Cardiac septum (tissue), 1 donor: ENCODE measurements at regions not wholly inside any gene's neighbourhood (a gene's known extent, or its start where the extent isn't known, plus 50 kb on each side); places are given as distances from the start of the nearest gene placed in this dataset.

Experiments
- DNase-seq: peaks from one replicate; pipeline ENCODE4 v3.0.0-alpha.2; 2020; ENCODE audit warnings: low spot score
- intact Hi-C: fragments of 100-400 bp; cut with DNase I; formaldehyde crosslinking; loops from one replicate; pipeline ENCODE4 v1.14.0; 2022
- donor health status: DM: no; HTN: no; CAD: no.

DNA sequence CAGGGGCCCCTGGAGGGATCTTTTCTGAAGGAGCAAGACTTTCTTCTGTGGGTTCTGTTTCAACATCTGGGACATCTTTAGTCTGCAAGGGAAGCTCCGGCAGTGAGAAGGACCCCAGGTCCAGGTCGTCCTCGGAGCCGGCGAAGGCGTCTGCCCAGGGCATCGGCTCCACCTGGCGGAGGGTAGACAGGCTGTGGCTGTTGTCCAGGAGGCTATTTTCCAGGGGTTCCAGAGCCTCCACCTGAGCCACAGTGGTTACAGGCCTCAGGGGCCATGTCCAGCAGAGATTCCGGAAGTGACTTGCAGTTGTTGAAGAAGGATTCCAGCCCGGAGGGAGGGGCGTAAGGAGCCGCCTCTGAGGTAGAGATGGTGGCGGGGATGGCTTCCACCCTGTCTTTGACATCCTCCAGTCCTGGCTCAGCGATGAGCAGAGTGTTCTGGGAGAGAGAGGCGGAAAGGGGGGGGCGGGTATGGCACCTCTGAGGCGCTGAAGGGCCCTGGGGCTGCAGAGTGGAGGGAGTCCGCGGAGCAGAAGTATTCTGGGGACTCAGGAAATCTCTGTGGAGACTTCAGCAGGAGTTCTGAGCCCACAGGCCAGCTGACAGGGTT is 891.3 kb upstream of the LRRTM1 start:
- intact Hi-C loops: no loop called here
- DNase-seq: no peak

DNA sequence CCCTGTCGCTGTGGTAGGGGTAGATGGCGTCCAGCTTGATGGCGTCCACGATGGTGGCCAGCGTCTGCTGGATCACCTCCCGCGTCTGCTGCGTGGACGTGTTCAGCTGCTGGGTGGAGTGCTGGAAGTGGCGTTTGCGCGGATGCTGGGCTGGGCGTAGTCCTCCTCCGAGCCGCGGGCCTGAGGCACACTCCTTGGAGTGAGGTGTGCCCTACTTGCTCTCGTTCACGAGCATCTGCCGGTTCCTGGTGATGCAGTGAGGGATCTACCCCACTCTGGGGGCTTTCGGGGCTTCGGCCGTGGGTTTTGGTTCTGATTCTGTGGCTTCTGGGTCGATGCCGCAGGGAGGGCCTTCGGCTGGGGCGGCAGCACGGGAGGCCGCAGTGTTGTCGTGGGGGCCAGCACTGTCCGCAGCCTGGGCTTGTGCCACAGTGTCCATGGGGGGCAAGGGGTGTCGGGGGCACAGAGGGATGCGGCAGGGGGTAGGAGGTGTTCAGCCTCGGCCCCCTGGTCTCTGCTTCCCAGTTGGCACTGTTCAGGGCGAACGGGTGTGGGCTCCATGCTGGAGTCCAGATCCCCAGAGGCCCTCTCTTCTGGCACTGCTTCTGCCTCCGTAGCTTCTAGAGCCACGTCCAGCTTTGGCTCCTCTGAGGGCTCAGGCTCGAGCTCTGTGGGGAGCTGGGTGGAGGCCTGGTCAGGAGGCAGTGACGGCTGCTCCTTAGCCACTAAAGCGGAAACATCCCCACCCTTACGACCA is 890.6 kb upstream of the LRRTM1 start:
- no peak for DNase-seq

DNA sequence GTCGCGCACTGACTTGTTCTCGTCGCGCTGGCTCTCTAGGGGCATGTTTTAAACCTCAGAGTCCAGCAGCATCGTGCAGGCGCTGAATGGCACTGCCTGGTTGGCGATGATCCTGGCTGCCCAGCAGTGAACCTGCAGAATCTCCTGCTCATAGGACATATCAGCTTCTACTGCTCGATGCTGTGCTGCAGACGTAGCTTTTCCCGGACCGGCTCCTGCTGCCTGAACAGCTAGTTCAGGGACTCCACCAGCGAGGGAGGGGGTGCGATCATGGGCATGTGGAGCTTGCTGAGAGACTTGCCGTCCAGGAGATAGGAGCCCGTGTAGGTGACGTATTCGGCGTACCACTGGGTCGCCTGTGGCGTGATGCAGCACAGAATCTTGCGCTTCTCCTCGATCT is 890.0 kb upstream of the LRRTM1 start:
- intact Hi-C loops: no loop called here
- DNase-seq: no peak

More for the DNA sequence above, 890.6 kb upstream of the LRRTM1 start:
- intact Hi-C loops: no loop called here

DNA sequence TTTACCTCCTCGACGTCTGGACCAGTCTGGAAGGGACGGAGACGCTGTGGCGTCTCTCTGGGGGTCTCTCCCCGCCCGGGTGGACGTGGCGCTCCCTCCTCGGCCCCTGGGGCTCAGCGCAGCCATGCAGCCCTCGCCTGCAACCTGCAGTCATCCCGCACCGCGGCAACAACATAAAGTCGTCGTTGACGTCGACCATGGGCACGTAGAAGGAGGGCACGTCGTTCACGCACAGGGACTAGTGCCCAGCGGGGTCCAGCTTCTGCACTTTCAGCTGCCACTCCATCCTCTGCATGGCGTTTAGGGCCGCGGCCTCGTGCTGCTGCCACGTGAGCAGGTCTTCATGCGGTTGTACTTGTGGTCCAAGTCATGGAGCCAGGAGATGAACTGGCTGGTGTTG is 889.6 kb upstream of the LRRTM1 start:
- intact Hi-C loops: no loop called here
- DNase-seq: no peak

DNA sequence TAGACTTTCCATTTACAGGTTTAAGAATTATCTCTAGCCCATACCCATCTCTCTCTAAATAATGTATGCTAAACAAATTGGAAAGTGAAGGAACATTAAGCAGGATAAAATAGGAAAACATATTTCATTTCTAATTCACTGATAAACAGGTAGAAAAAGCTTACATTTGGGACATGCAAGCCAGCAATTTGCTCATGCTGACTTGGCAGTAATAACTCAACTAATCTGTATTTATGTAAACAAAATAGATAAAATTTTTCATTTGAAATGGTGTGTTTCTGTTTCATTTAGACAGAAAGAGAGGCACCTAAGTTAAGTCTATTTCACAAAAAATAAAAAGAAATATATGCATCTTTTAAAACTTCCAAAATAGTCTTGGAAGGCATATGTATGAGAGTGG is 877.3 kb upstream of the LRRTM1 start:
- intact Hi-C loops: no loop called here
- no peak for DNase-seq

DNA sequence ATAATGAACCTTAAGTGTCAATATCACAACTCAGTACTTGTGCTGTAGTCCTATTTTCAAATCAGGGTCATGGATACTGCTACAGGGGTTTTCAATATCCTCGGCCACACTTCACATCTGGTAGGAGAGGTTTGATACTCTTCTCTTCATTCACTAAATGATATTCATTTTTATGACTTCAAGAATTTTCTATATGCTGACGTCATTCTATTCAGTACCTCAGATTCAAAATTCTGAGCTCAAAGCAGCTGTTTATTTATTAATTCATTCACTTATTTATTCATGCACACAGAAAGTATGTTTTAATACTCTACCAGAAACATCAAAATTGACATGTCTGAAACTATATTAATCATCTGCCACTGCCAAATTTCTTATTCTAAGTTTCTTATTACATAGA is 866.9 kb upstream of the LRRTM1 start:
- DNase-seq: no peak
- intact Hi-C loops: no loop called here

DNA sequence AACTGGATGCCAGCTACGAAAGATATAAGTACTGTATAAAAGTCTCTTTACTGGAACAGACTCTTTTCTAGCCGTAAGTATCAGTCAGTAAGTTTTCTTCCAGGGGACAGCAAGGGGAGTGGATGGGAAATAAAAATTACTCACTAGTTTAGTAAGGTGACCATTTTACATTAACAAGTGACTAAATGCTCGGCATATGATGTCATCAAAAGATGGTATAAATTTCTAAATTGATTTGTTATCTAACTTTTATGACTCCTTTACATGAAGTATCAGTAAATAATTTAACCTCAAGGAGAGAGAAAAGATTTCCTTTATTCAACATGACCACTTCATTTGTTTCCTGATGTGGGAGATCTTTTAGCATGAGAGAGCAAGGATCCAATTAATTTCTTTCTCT is 859.0 kb upstream of the LRRTM1 start:
- intact Hi-C loops: no loop called here

DNA sequence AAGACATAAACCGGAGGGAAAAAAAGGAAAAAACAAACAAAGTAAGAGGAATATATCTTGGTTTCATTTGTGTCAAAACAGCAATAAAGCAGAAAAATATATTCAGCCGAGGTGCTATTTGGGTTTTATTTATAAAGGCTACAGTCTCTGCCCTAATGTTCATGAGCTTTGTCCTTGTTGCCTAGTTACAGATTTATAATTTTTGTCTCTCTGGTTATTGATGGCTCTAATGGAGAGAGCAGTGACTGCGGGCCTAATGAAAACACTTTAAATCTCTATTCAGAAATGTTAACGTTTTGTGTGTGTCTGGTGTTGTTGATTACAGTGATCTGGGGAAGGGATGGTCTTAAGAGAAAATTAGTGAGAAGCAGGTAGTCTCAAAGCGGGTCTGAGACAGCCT is 854.0 kb upstream of the LRRTM1 start:
- intact Hi-C loops: no loop called here
- DNase-seq: no peak

More for the DNA sequence above, 859.0 kb upstream of the LRRTM1 start:
- no peak for DNase-seq

DNA sequence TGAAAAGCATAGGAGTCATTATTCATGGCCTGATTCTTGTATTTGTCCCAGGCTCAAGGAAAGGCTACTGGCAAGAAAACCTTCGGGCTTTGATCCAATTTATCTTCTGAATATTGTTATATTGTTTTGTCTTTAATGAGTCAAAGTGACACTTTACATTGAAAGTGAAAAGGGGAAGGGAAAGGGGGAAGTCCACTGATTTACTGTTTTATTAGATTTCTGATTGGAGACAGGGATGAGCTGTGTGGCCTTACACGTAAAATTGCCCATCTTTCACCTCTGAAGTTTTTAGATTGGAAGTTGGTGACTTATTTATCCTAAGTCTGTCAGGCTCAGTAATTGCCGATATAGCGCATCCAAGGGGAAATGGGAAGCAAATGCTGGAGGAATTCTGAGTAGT is 843.8 kb upstream of the LRRTM1 start:
- no peak for DNase-seq
- intact Hi-C loops: no loop called here

DNA sequence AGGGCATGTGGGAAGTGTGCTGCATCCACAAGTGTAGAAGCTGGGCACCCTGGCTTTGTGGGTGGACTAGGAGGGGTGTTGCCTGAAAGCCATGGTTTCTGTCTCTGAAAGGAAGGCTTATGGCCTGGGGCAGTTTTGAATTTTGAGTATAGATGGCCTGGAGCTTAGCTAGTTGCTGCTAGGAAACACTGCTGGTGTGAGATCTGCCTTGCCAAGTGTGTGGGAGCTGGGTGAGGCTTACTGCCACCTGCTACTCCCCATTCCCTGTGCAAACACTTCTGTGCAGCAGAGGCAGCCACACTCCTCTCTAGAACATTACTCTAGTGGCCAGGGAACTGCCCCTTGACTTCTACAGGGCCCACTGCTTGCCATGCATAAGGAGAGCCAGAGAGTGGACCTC is 831.7 kb upstream of the LRRTM1 start:
- intact Hi-C loops: no loop called here
- DNase-seq: no peak

DNA sequence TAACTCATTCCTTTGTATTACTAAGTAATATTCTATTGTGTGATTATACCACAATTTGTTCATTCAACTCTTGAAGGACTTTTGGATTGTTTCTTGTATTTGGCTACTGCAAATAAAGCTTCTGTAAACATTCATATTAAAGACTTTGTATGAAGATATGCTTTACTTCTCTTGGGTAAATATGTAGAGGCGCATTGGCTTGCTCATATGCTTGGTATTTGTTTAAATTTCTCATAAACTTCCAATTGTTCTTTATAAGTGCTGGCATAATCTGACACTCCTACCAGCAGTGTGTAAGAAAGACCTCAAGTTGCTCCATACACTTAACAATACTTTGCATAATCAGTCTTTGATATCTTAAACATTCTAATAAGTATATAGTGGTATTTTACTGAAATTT is 792.8 kb upstream of the LRRTM1 start:
- DNase-seq: no peak
- intact Hi-C loops: no loop called here

DNA sequence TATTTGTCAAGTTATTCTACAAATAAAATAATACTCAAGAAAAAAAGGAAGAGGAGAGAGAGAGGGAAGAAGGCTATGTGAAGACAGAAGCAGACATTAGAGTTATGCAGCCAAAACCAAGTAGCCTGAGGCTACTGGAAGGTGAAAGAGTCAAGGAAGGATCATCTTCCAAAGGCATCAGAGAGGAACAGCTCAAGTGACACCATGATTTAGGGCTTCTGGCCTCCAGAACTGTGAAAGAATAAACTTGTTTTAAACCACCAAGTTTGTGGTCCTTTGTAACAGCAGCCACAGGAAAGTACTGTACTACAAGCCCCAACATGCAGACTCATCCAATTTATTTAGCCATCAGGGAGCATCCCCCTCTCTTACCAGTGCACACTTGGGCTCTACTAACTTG is 788.5 kb upstream of the LRRTM1 start:
- intact Hi-C loops: no loop called here
- no peak for DNase-seq

DNA sequence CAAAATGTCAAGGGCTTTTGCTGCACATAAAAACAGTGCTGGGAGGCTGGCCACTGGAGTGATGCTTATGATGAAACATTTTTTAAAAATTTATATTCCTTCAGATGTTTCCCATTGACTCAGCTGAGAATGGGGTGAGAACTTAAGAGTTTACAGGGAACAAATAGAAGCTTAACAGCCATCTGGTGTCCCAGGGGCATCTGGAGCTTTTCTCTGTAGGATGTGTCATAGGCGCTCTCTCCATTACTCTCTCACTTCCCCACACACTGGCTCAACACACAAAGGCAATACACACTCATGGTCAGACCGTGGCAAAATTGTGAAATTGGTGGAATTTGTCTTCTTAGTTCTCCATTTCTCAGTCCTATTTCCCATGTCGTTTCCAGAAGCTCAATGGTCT is 783.1 kb upstream of the LRRTM1 start:
- no peak for DNase-seq
- intact Hi-C loops: no loop called here

DNA sequence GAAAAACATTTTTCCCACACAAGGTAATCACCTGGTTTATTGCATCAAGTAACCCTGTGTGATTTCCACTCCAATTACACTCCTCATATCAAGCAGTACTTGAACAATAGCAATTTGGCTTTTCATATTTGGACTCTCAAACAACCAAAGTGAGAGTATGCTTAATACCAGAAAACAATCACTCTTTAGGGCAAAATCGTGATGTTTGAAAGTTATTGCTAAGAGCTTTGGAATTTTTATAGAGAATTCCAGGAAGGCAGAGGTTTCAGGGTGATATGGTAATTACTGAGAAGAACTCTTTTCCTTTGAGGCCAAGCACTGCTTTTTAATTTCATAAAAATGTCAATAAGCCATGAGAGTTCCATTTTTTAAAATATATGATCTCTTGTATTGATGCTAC is 779.5 kb upstream of the LRRTM1 start:
- intact Hi-C loops: no loop called here

DNA sequence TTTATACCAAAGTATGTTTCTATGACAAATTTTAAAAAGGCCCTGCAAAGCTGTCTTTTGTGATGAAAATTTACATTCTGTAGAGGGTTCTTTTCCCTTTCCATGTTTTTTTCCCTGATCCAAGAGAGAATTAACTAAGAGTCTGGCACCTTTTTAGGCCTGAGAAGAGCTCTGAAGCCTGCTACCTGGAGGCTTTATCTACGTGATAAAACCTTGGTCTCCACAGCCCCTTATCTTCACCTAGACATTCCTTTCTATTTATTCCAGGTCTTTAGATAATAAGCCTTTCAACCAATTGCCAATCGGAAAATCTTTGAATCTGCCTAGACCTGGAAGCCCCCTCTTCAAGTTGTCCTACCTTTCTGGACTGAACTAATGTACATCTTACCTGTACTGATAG is 774.1 kb upstream of the LRRTM1 start:
- intact Hi-C loops: no loop called here
- no peak for DNase-seq

More for the DNA sequence above, 779.5 kb upstream of the LRRTM1 start:
- no peak for DNase-seq

DNA sequence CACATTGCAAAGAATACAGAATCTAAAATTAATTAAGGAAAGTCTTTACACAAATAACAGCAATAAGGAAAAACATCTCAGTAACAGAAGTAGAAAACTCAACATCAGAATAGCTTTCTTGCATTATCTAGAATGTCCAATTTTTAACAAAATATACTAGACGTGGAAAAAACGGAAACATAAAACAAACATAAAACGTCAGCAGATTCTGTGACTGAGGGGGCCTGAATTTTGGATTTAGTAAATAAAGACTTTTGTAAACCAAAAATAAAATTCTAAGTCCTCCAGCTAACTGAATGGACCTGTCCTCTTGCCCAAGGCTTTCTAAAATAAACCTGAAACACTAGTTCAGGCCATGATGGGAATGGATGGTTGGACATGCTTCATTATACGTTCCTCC is 773.5 kb upstream of the LRRTM1 start:
- intact Hi-C loops: no loop called here
- no peak for DNase-seq

DNA sequence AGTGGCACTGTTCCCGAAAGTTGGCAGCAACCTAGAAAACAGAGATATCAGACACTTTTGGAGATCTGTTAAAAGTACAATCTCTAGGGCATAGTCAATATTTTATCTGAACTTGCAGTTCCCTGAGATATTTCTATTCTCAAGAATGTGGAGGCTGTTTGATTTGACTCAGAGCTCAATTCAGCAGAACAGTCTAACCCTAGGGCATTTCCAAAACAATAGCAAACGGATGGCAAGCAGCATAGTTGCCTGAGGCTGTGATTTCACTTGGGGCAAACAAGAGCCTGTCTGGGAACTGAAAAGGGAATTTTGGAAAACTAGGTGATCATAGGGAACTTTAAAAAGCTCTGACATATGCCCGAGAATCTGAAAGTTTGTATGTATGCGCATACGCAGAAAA is 772.8 kb upstream of the LRRTM1 start:
- DNase-seq: no peak
- intact Hi-C loops: no loop called here

DNA sequence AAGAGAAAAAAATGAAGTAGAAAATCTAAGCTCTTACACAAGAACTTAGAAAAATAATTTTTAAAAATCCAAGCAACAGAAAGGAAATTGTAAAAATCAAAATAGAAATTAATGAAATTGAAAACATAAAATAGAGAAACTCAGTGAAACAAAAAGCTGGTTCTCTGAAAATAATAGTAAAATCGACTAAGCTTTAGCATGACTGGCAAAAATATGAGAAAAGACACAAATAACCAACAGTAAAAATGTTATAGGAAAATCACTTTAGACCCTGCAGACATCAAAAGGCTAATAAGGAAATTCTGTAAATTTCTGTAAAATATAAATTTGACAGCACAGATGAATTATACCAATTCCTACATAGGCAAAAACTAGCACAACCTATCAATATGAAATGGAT is 768.9 kb upstream of the LRRTM1 start:
- no peak for DNase-seq
- intact Hi-C loops: no loop called here

DNA sequence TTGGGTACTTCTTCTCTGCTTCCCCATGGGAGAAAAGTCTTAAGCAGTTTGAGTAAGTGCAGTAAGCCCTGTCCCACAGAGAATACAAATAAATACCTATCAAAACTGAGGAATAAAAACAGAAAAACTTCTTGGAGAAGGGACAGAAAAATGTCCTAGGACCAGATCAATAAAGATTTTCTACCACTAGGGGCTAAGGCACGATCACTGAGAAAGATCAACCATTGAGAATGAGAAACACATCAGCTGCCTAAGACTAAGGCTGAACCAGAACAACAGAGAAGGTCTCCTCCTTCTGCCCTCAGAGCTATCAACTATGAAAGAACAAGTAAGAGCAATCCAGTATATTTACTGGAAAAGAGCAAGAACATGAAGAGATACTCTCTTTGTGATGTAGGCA is 763.6 kb upstream of the LRRTM1 start:
- DNase-seq: no peak
- intact Hi-C loops: no loop called here

DNA sequence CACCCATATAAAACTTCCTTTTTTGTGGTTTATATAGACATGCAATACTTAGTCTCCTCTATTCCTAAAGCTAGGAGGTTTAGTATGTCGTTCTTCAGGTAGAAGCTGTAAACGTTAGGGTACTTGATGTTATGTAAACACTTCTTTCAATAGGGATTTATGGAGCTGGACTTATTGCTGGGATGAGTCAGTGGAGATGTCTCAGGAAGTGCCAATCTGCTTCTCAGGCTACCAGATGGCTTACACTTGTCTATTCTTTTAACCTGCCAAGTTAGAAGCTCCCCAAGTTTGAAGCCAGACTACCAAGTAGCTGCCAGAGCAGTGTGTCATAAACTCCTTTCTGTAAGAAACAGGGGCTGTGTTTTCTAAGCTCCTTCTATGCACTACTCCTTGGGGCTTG is 756.5 kb upstream of the LRRTM1 start:
- intact Hi-C loops: no loop called here
- DNase-seq: no peak

DNA sequence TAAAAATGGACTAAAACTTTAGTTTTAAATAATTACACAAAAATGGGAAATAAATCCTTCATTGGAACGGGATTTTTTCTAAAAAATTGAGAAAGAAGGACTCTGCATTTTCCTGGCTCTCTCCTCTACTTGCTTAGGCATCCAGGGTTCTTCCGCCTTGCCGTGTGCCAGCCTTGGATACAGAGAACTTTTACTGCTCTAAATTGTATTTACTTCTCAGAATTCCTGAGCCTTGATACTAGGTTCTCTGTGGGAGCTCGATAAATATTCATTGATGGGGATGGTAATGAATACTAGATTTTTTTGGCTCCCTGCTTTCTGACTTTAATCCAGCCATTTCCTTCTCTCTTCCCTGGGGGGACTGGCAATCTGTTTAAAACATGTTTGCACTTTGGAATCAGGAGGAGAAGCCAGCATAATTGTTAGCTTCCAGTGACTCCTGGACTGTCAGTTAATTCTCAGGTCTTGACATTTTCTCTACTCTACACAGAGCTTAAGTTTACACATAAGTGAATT is 746.1 kb upstream of the LRRTM1 start:
- intact Hi-C loops: no loop called here

DNA sequence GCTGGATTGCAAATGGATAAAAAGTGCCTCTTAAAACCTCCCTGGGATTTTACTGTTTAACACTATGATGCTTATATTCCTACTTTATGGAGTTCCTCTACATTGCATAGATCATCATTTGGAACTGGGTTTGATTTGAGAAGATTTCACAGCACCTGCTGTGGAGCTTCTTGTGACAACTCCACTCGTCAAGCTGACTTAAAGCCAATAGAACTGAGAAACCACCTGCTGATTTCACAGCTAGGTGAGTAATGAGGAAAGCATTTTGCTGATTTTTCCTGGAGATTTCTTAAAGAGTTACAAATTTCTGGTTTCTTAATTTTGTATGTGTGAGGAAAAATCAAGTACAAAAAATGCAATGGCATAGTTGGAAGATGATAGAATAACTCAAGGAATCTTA is 739.1 kb upstream of the LRRTM1 start:
- intact Hi-C loops: no loop called here
- DNase-seq: no peak

More for the DNA sequence above, 746.1 kb upstream of the LRRTM1 start:
- DNase-seq: no peak
